Calu3 (cell line): ENCODE measurements at regions not wholly inside any gene's neighbourhood (a gene's known extent, or its start where the extent isn't known, plus 50 kb on each side); places are given as distances from the start of the nearest gene placed in this dataset.

ENCODE experiments used
- BruUV-seq: library from RNA; stranded (reverse); fragments of 400-500 nt; replicated peaks from 2 replicates; lab custom pipeline; 2021; lab: Mats Ljungman, UMichigan
- CTCF ChIA-PET: fragments of 300-600 bp; sonication (Branson Sonifier 250); formaldehyde crosslinking; loops from one replicate; lab custom pipeline; 2022; ENCODE audit warnings: antibody characterized with exemption; lab: Charles Lee
- DNase-seq: peaks from one replicate; pipeline ENCODE4 v3.0.0; 2022
- H3K27ac Mint-ChIP-seq: one replicate; pipeline ENCODE4 v1.8.0; 2022; ENCODE audit warnings: mixed read lengths; ENCODE audit not compliant: unreplicated experiment
- H3K27me3 Mint-ChIP-seq: one replicate; pipeline ENCODE4 v1.8.0; 2022; ENCODE audit warnings: mixed read lengths; ENCODE audit not compliant: unreplicated experiment
- H3K36me3 Mint-ChIP-seq: one replicate; pipeline ENCODE4 v1.8.0; 2022; ENCODE audit warnings: mild to moderate bottlenecking, moderate library complexity, mixed read lengths; ENCODE audit not compliant: insufficient read depth, unreplicated experiment
- H3K4me1 Mint-ChIP-seq: one replicate; pipeline ENCODE4 v1.8.0; 2022; ENCODE audit warnings: mild to moderate bottlenecking, low read depth, mixed read lengths; ENCODE audit not compliant: unreplicated experiment
- H3K4me3 Mint-ChIP-seq: one replicate; pipeline ENCODE4 v1.8.0; 2022; ENCODE audit warnings: mild to moderate bottlenecking, low read depth, moderate library complexity, mixed read lengths; ENCODE audit not compliant: unreplicated experiment
- H3K9me3 Mint-ChIP-seq: one replicate; pipeline ENCODE4 v1.8.0; 2022; ENCODE audit warnings: low read depth, mixed read lengths; ENCODE audit not compliant: unreplicated experiment
- intact Hi-C: fragments of 100-400 bp; cut with micrococcal nuclease; formaldehyde crosslinking; loops from one replicate; pipeline ENCODE4 v1.10.0; 2022; ENCODE audit not compliant: unreplicated experiment
- TF ChIP-seq, protein P1 (sequence below): fragments of 200-600 bp; IDR thresholded peaks from one replicate; pipeline ENCODE4 v1.8.0; 2022; ENCODE audit warnings: antibody characterized with exemption; ENCODE audit not compliant: unreplicated experiment

DNA sequence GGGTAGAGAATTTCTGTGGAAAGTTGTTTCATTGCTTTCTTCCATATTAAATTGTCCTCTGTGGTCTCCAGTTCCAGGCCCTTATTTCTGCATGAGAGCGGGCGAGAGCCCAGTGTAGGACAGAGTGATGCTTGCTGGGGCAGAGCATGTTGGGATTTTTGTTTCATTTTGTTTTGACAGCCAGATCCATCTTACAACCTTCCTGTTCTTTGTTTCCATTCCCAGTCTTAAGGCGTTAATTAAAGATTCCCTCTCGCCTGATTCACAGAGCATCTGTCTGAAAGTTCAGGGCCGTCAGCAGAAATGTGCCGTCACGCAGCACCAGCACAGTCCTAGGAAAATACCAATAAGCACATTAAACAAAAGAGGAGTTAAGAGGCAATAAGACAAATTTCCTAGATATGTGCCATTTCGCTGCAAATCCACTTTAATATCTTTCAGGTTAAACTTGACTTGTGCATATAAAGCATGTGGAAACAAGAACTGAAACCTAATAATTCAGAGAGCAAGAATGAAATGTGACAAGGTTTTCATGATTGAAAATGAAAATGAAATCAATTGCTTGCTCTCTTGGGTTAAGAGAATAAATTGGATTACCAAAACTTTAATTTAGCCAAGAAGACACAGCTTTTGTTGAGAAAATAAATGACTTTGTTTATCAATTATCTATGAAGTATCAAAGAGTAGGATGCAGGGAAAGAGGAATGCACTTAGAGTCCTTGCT lies 210.7 kb upstream of the SLC10A2 start:
- Mint-ChIP-seq H3K36me3 (no peaks in the 10 kb centered on the region), H3K27me3 (no peaks in the 10 kb centered on the region), H3K4me1 (no peaks in the 10 kb centered on the region), H3K9me3 (peaks cover 2% of the 10 kb centered on the region), H3K27ac (no peak overlapping the region), H3K4me3 (no peak overlapping the region)
- CTCF ChIA-PET = no interaction called here
- no peak for DNase-seq
- TF ChIP-seq, protein P1, sequence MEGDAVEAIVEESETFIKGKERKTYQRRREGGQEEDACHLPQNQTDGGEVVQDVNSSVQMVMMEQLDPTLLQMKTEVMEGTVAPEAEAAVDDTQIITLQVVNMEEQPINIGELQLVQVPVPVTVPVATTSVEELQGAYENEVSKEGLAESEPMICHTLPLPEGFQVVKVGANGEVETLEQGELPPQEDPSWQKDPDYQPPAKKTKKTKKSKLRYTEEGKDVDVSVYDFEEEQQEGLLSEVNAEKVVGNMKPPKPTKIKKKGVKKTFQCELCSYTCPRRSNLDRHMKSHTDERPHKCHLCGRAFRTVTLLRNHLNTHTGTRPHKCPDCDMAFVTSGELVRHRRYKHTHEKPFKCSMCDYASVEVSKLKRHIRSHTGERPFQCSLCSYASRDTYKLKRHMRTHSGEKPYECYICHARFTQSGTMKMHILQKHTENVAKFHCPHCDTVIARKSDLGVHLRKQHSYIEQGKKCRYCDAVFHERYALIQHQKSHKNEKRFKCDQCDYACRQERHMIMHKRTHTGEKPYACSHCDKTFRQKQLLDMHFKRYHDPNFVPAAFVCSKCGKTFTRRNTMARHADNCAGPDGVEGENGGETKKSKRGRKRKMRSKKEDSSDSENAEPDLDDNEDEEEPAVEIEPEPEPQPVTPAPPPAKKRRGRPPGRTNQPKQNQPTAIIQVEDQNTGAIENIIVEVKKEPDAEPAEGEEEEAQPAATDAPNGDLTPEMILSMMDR = no peak
- no TSS peak for BruUV-seq
- intact Hi-C loops = no loop called here

DNA sequence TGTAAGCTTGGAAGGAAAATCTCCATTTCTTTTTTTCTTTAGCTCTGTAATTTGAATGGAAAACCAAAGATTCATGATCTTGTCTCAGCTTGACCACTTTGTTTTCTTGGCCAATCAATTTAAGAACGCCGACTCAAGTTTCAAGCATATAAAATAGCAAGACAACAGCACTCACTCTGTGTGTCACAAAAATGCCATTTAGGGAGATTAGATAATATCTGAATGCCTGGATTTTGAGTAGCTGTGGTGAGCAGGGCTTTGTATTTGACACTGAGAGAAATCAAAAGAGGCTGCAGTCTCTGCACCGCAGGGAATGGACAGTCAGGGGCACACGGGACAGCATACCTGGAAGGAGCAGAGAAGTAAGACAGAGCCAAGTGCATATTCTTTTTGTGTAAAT lies 209.5 kb upstream of the SLC10A2 start:
- H3K36me3 Mint-ChIP-seq = no peaks in the 10 kb centered on the region
- no peak overlapping the region for H3K27ac Mint-ChIP-seq
- H3K4me3 Mint-ChIP-seq = no peak overlapping the region
- intact Hi-C loops = no loop called here
- DNase-seq = no peak
- TF ChIP-seq, protein P1 = no peak
- H3K27me3 Mint-ChIP-seq = no peaks in the 10 kb centered on the region
- H3K4me1 Mint-ChIP-seq = no peaks in the 10 kb centered on the region
- BruUV-seq = no TSS peak
- CTCF ChIA-PET = no interaction called here
- H3K9me3 Mint-ChIP-seq = peaks cover 2% of the 10 kb centered on the region

DNA sequence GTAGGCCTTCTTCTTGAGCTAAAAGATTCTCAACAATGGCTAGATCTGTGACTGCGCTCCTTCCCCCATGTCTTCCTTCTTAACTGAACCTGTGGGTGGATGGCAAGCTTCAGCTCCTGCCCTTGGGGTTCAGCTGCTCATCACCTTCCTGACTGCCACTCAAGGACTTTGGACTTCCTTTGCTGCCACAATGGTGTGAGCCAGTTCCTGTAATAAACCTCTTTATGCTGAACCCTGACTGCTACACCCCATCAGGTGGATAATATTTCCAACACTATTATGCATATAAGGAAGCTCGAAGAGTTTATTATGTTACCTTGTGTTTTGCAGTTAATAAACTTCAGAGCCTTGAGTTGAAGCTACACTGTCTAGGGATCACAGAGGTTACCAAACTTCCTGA lies 208.9 kb upstream of the SLC10A2 start:
- Mint-ChIP-seq H3K4me3 (no peak overlapping the region), H3K27me3 (no peaks in the 10 kb centered on the region), H3K27ac (no peak overlapping the region), H3K4me1 (no peaks in the 10 kb centered on the region), H3K9me3 (peaks cover 2% of the 10 kb centered on the region), H3K36me3 (no peaks in the 10 kb centered on the region)
- intact Hi-C loops = no loop called here
- TF ChIP-seq, protein P1 = no peak
- no TSS peak for BruUV-seq
- DNase-seq = no peak
- CTCF ChIA-PET = no interaction called here

DNA sequence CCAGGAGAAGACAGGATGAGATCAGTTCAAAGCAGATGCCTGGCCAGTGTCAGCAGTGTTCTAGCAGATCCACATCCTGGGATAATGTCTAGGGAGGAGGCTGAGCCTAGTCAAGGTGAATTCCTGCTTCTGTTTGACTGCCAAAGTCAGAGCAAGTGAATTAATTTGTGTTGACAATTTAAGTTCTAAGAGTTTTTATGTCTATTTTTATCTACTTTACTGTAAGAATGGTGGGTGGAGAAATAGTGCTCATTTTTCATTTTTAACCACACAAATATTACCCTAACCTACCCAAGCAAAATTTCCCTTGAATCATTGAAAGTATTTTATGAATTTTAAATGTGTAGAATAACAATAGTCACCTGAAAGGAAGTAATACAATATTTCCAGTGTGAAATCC lies 207.6 kb upstream of the SLC10A2 start:
- intact Hi-C loops = no loop called here
- Mint-ChIP-seq H3K9me3 (no peaks in the 10 kb centered on the region), H3K27me3 (no peaks in the 10 kb centered on the region), H3K4me1 (no peaks in the 10 kb centered on the region), H3K4me3 (no peak overlapping the region), H3K27ac (no peak overlapping the region), H3K36me3 (no peaks in the 10 kb centered on the region)
- TF ChIP-seq, protein P1 = no peak
- BruUV-seq = no TSS peak
- DNase-seq = no peak
- CTCF ChIA-PET = no interaction called here
